PC-3 (cell line): ENCODE measurements at regions not wholly inside any gene's neighbourhood (a gene's known extent, or its start where the extent isn't known, plus 50 kb on each side); places are given as distances from the start of the nearest gene placed in this dataset.
"Not testable (repeated sequence)": the region's sequence is repeated elsewhere in the genome, so short reads cannot be mapped to it uniquely, and the experiment has no call there.

Source experiments
- CTCF ChIP-seq: fragments of 300-600 bp; sonication (generic); conservative IDR thresholded peaks from 2 replicates; pipeline ENCODE4 v1.5.1; 2017; ENCODE audit warnings: antibody characterized with exemption, low read depth, mild to moderate bottlenecking, low read length
- EZH2 ChIP-seq: fragments of 300-600 bp; sonication (generic); IDR thresholded peaks from one replicate; pipeline ENCODE4 v1.6.1; 2017; ENCODE audit warnings: antibody characterized with exemption, mild to moderate bottlenecking, low read length; ENCODE audit not compliant: unreplicated experiment
- EZH2phosphoT487 ChIP-seq: fragments of 300-600 bp; sonication (generic); IDR thresholded peaks from 2 replicates; pipeline ENCODE4 v1.6.1; 2018; ENCODE audit warnings: mild to moderate bottlenecking, antibody characterized with exemption, low read length, borderline replicate concordance

GRCh38 chr20:47909696-47910369 lies 124.6 kb upstream of the SULF2 start:
- TF ChIP-seq CTCF, EZH2phosphoT487, EZH2: not testable (repeated sequence)
